Stimulated activated CD8-positive, alpha-beta memory T cell treated with anti-CD3 and anti-CD28 coated beads, Interleukin-7, amount 100 ng/mL, for 48 hours (primary cell): ENCODE measurements at regions not wholly inside any gene's neighbourhood (a gene's known extent, or its start where the extent isn't known, plus 50 kb on each side); places are given as distances from the start of the nearest gene placed in this dataset.
"Not testable (repeated sequence)": the region's sequence is repeated elsewhere in the genome, so short reads cannot be mapped to it uniquely, and the experiment has no call there.

ENCODE experiments used
- DNase-seq, 2 donors: peaks; one replicate each; pipeline ENCODE4 v3.0.0-alpha.2; 2020; ENCODE audit warnings: low read depth in 1 of 2; ENCODE audit errors: extremely low read depth in 1 of 2

- no peak for DNase-seq
These were observed 151.3 kb downstream of the RTL9 start for GRCh38 chrX:110509755-110510532.

GRCh38 chrX:110511238-110511637, 152.6 kb downstream of the RTL9 start:
- DNase-seq, result no peak

GRCh38 chrX:110512341-110512740, 153.7 kb downstream of the RTL9 start:
- no peak for DNase-seq

- DNase-seq, result no peak
These were observed 155.9 kb downstream of the RTL9 start for GRCh38 chrX:110514509-110514908.

GRCh38 chrX:110519501-110519900, 160.9 kb downstream of the RTL9 start:
- no peak for DNase-seq

- DNase-seq, result no peak
These were observed 161.3 kb downstream of the RTL9 start for GRCh38 chrX:110519906-110520452.

GRCh38 chrX:110520652-110521051, 162.0 kb downstream of the RTL9 start:
- not testable (repeated sequence) for DNase-seq

GRCh38 chrX:110531873-110532580, 173.4 kb downstream of the RTL9 start:
- no peak for DNase-seq

GRCh38 chrX:110532581-110532931, 173.9 kb downstream of the RTL9 start:
- DNase-seq, result no peak

GRCh38 chrX:110536816-110537215, 178.2 kb downstream of the RTL9 start:
- DNase-seq, result no peak

GRCh38 chrX:110541266-110541665, 182.6 kb downstream of the RTL9 start:
- no peak for DNase-seq

GRCh38 chrX:110550854-110551253, 192.2 kb downstream of the RTL9 start:
- not testable (repeated sequence) for DNase-seq

GRCh38 chrX:110557864-110558263, 199.2 kb downstream of the RTL9 start:
- DNase-seq, result no peak

- DNase-seq, result no peak
These were observed 199.8 kb downstream of the RTL9 start for GRCh38 chrX:110558406-110558805.

- DNase-seq, result no peak
These were observed 202.4 kb downstream of the RTL9 start for GRCh38 chrX:110561034-110561433.

GRCh38 chrX:110563282-110563681, 204.6 kb downstream of the RTL9 start:
- no peak for DNase-seq

GRCh38 chrX:110568441-110568840, 209.8 kb downstream of the RTL9 start:
- no peak for DNase-seq

GRCh38 chrX:110569506-110569905, 210.9 kb downstream of the RTL9 start:
- no peak for DNase-seq

- no peak for DNase-seq
These were observed 217.3 kb downstream of the CHRDL1 start for GRCh38 chrX:110578270-110578669.

- DNase-seq, result no peak
These were observed 211.5 kb downstream of the CHRDL1 start for GRCh38 chrX:110584083-110584482.

- no peak for DNase-seq
These were observed 207.5 kb downstream of the CHRDL1 start for GRCh38 chrX:110588164-110588563.

- no peak for DNase-seq
These were observed 206.8 kb downstream of the CHRDL1 start for GRCh38 chrX:110588853-110589252.
